Neural cell (in vitro differentiated cells): ENCODE measurements at regions not wholly inside any gene's neighbourhood (a gene's known extent, or its start where the extent isn't known, plus 50 kb on each side); places are given as distances from the start of the nearest gene placed in this dataset.

ENCODE experiments used
- EZH2 ChIP-seq: fragments of 200-600, 300-800 bp; shearing (Covaris generic), sonication (generic); IDR thresholded peaks from 2 replicates; pipeline ENCODE4 v1.6.1; 2014; ENCODE audit warnings: antibody characterized with exemption, low read length, borderline replicate concordance, mild to moderate bottlenecking; ENCODE audit not compliant: insufficient read depth, poor library complexity, severe bottlenecking
- POLR2AphosphoS5 ChIP-seq: IDR thresholded peaks from 2 replicates; pipeline ENCODE4 v1.6.1; 2012
- REST ChIP-seq: IDR thresholded peaks from 2 replicates; pipeline ENCODE4 v1.6.1; 2012; ENCODE audit warnings: borderline replicate concordance
- TF ChIP-seq, protein P1 (sequence below): fragments of 450-650 bp; IDR thresholded peaks from 2 replicates; pipeline ENCODE4 v1.5.1; 2014; ENCODE audit warnings: antibody characterized with exemption, mild to moderate bottlenecking, moderate library complexity; ENCODE audit not compliant: poor library complexity, severe bottlenecking

- TF ChIP-seq EZH2, result no peak
- no peak for TF ChIP-seq REST
- TF ChIP-seq, protein P1, sequence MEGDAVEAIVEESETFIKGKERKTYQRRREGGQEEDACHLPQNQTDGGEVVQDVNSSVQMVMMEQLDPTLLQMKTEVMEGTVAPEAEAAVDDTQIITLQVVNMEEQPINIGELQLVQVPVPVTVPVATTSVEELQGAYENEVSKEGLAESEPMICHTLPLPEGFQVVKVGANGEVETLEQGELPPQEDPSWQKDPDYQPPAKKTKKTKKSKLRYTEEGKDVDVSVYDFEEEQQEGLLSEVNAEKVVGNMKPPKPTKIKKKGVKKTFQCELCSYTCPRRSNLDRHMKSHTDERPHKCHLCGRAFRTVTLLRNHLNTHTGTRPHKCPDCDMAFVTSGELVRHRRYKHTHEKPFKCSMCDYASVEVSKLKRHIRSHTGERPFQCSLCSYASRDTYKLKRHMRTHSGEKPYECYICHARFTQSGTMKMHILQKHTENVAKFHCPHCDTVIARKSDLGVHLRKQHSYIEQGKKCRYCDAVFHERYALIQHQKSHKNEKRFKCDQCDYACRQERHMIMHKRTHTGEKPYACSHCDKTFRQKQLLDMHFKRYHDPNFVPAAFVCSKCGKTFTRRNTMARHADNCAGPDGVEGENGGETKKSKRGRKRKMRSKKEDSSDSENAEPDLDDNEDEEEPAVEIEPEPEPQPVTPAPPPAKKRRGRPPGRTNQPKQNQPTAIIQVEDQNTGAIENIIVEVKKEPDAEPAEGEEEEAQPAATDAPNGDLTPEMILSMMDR, result no peak
- no peak for TF ChIP-seq POLR2AphosphoS5
Observed at GRCh38 chr18:73887801-73888200, 259.8 kb downstream of the FBXO15 start.
